Colonic mucosa (tissue), 4 donors: ENCODE measurements at regions not wholly inside any gene's neighbourhood (a gene's known extent, or its start where the extent isn't known, plus 50 kb on each side); places are given as distances from the start of the nearest gene placed in this dataset.

Experiments used
- DNase-seq: peaks from one replicate; pipeline ENCODE4 v3.0.0-alpha.2; 2020
- H3K27ac ChIP-seq: fragments of 200-600 bp; one replicate; pipeline ENCODE4 v1.8.0; 2021
- H3K27me3 ChIP-seq: fragments of 200-600 bp; one replicate; pipeline ENCODE4 v1.8.0; 2021
- H3K36me3 ChIP-seq: fragments of 200-600 bp; one replicate; pipeline ENCODE4 v1.8.0; 2021
- H3K4me1 ChIP-seq: fragments of 200-600 bp; one replicate; pipeline ENCODE4 v1.8.0; 2021; ENCODE audit warnings: mild to moderate bottlenecking
- H3K4me3 ChIP-seq: fragments of 200-600 bp; one replicate; pipeline ENCODE4 v1.8.0; 2021
- H3K9ac ChIP-seq, 2 donors: one replicate each; pipeline ENCODE4 v1.7.0; 2013; ENCODE audit warnings: control low read depth in 2 of 2, low read depth in 2 of 2, low read length in 2 of 2
- H3K9me3 ChIP-seq: fragments of 200-600 bp; one replicate; pipeline ENCODE4 v1.8.0; 2021
- CTCF ChIP-seq: fragments of 200-600 bp; IDR thresholded peaks from one replicate; pipeline ENCODE4 v1.8.0; 2022; ENCODE audit warnings: antibody characterized with exemption, mild to moderate bottlenecking
- intact Hi-C: fragments of 100-400 bp; cut with DNase I; formaldehyde crosslinking; loops from one replicate; pipeline ENCODE4 v1.14.1; 2022
- donor health status: healthy.
- donor health status: DM: no; HTN: no; CAD: no.
- donor health status: DM: no; HTN: no; CAD: no.

DNA sequence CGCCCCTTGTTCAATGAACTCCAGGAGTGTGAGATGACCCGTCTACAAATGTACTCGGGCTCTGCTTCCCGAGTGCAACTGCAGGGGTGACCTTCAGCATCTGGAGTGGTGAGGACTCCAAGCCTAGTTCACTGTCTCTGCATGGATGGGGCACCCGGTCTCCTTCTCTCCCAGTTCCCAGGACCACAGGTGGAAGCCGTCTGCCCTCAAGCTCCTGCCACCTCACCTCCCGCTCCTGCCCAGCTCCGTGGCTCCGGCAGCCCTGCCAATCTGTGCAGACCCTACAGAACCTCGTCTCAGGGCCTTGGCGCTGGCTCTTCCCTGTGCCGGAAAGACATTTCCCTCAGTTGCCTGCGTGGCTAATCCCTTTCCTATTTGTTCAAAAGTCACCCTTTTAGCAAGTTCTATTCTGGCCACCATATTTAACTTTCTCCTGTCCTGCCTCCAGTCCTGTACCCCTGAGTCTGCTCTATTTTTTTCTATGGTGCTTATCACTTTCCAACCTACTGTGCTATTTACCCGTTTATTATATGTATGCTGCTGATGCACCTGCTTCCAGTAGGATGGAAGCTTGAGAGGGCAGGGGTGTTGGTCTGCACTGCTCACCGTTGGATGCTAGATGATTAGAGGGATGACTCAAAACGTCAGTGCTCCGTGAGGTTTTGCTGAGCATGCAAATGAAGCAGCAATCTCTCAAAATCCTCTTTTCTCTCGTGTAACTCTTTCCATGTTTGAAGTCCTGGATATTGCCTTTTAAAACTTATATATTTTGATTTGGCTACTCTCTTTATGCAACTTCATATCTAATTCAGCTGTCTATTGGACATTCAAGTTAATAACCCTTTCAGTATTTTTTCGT lies 641.4 kb downstream of the ACTR3B start:
- H3K9me3 ChIP-seq, result no peaks in the 10 kb centered on the region
- no peak for DNase-seq
- H3K4me3 ChIP-seq, result no peak overlapping the region
- no peak overlapping the region for H3K9ac ChIP-seq
- H3K27ac ChIP-seq, result no peak overlapping the region
- H3K36me3 ChIP-seq, result no peaks in the 10 kb centered on the region
- no peak for TF ChIP-seq CTCF
- H3K4me1 ChIP-seq, result no peaks in the 10 kb centered on the region
- intact Hi-C loops, result no loop called here
- H3K27me3 ChIP-seq, result no peaks in the 10 kb centered on the region

DNA sequence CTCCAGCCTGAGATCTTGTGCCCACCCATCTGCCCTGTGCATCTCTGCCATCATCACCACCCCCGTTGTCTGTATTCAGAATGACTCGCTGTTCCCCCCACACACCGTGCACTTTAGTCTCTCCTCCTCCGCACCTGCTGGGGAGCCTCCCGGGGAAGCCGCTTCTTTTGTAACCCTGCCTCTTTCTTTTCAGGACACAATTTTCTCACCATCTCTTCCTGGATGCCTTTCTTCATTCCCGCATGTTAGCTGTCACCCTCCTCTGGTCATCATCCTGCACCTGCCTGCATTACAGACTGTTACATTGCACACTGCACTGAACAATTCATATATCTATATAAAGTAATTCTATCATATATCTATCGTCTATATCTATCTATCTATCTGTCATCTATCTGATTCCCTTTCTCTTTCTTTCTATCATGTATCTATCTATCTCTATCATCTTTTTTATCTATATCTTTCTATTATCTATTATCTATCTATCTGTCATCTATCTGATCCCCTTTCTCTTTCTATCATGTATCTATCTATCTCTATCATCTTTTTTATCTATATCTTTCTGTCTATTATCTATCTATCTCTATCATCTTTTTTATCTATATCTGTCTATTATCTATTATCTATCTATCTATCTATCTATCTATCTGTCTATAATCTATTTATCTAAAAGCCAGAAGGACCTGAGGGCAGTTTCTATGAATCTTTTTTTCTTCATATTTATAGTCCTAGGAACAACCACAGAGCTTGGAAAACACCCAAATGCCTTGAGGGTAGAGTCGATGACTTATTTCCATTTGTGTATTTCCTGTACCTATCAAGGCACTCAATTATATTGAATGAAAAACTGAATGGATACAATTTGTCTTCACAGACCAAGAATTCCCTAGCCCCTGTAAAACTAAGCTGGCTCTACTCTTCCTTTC lies 642.5 kb downstream of the ACTR3B start:
- Histone ChIP-seq H3K4me1 (no peaks in the 10 kb centered on the region), H3K36me3 (no peaks in the 10 kb centered on the region), H3K9ac (no peak overlapping the region), H3K9me3 (no peaks in the 10 kb centered on the region), H3K27ac (no peak overlapping the region), H3K27me3 (no peaks in the 10 kb centered on the region), H3K4me3 (no peak overlapping the region)
- no peak for DNase-seq
- intact Hi-C loops, result no loop called here
- no peak for TF ChIP-seq CTCF

DNA sequence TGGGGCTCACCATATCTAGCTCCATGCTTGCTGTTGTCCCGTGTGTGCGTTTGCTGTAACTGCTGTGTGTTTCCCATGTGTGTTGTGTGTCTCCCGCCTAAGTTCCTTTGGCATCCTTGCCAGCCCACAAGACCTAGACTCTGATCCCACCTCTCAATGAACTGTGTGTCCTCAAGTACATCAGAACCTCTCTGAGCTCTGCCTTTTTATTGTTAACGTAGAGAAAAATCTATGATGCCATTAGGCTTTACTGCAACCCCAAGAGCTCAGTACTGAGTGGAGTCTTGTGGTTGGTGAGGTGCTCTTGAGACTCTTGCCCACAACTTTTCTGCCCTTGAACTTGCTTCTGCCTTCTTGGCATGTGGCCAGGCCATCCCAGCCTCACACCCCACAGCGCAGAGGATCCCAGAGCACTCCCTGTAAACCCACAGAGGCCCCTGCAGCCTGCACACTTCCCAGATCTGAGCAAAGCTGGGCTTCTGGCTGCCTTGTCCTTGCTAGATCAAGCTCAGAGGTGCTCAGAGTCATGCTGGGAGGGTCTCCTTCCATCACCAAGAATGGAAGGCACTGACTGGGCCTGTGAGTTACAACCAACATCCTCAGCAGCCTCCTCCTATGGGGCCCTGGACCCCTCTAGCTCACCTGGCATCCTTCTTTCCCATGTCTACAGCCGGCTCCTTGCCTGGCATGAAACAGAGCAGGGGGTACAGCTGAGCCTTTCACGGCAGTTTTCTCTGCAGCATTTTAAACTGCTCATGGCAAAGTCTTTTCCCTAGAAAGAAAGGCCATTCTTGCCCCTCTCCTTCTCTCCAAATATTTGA lies 643.4 kb downstream of the ACTR3B start:
- Histone ChIP-seq H3K9me3 (no peaks in the 10 kb centered on the region), H3K4me3 (no peak overlapping the region), H3K9ac (no peak overlapping the region), H3K27ac (no peak overlapping the region), H3K4me1 (no peaks in the 10 kb centered on the region), H3K27me3 (no peaks in the 10 kb centered on the region), H3K36me3 (no peaks in the 10 kb centered on the region)
- intact Hi-C loops, result no loop called here
- no peak for DNase-seq
- TF ChIP-seq CTCF, result no peak

DNA sequence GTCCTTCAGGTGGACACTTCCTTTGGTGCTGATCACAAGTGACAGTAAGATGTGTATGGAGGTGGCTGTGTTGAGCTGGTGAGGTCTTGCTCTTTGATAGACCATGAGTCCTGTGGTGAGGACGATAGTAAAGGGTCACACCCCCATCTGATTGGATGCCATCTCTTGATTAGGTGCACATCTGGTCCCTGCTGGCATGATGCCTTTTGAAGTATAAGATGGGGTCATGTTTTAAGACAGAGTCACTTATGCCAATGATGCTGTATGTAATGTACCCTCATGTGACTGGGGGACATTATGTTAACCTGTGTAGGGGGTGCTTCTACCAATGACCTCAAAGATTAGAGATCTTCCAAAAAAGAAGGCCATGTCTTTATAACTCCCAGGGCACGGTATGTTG lies 644.6 kb downstream of the ACTR3B start:
- intact Hi-C loops, result no loop called here
- Histone ChIP-seq H3K4me1 (no peaks in the 10 kb centered on the region), H3K9me3 (no peaks in the 10 kb centered on the region), H3K4me3 (no peak overlapping the region), H3K9ac (no peak overlapping the region), H3K27ac (no peak overlapping the region), H3K27me3 (no peaks in the 10 kb centered on the region), H3K36me3 (no peaks in the 10 kb centered on the region)
- TF ChIP-seq CTCF, result no peak
- no peak for DNase-seq

GRCh38 chr7:153404781-153405279 lies 645.3 kb downstream of the ACTR3B start:
- Histone ChIP-seq H3K27ac (no peak overlapping the region), H3K4me1 (no peaks in the 10 kb centered on the region), H3K4me3 (no peak overlapping the region), H3K9ac (no peak overlapping the region), H3K36me3 (no peaks in the 10 kb centered on the region), H3K27me3 (no peaks in the 10 kb centered on the region), H3K9me3 (no peaks in the 10 kb centered on the region)
- no peak for TF ChIP-seq CTCF
- intact Hi-C loops, result no loop called here
- DNase-seq, result no peak
